ENCODE measurements at regions not wholly inside any gene's neighbourhood (a gene's known extent, or its start where the extent isn't known, plus 50 kb on each side); places are given as distances from the start of the nearest gene placed in this dataset.

GRCh38 chr14:94975366-94975765 is 182.0 kb downstream of the DICER1 start:
- TF ChIP-seq CTCF (conservative IDR thresholded peaks at IDR 0.05; ENCODE audit: low read depth in 2 of 2) (no peak), EZH2 (IDR thresholded peaks at IDR 0.05; ENCODE audit: low read depth, unreplicated experiment) (no peak), POLR2AphosphoS5 (IDR thresholded peaks at IDR 0.05; ENCODE audit: low read depth) (no peak), ZNF114 (CRISPR knock-in tag; IDR thresholded peaks at IDR 0.05) (no peak), EZH2phosphoT487 (IDR thresholded peaks at IDR 0.05; ENCODE audit: unreplicated experiment) (no peak), STAT1 (IDR thresholded peaks at IDR 0.05; ENCODE audit: unreplicated experiment) (no peak), REST (IDR thresholded peaks at IDR 0.05; ENCODE audit: unreplicated experiment) (no peak), JUNB (IDR thresholded peaks at IDR 0.05; ENCODE audit: unreplicated experiment) (no peak), ETS1 (IDR thresholded peaks at IDR 0.05) (no peak), NANOG (IDR thresholded peaks at IDR 0.05; ENCODE audit: borderline replicate concordance) (no peak)
